Prostate gland (tissue), 2 donors: ENCODE measurements at regions not wholly inside any gene's neighbourhood (a gene's known extent, or its start where the extent isn't known, plus 50 kb on each side); places are given as distances from the start of the nearest gene placed in this dataset.
"Not testable (repeated sequence)": the region's sequence is repeated elsewhere in the genome, so short reads cannot be mapped to it uniquely, and the experiment has no call there.

ENCODE experiments used
- DNase-seq: peaks from one replicate; pipeline ENCODE4 v3.0.0-alpha.2; 2019; ENCODE audit warnings: low spot score
- H3K27ac ChIP-seq, 2 donors: fragments of 200-600 bp; sonication (generic); 2 replicates each; pipeline ENCODE4 v1.5.1; 2017 to 2019
- H3K27me3 ChIP-seq: fragments of 200-600 bp; sonication (generic); replicated peaks from 2 replicates; pipeline ENCODE4 v1.5.1; 2019; ENCODE audit not compliant: insufficient read depth
- H3K36me3 ChIP-seq, 2 donors: fragments of 200-600 bp; sonication (generic); 1 replicate in 1 of 2; 2 replicates in 1 of 2; pipeline versions ENCODE4 v1.5.1 to v1.8.1; 2017 to 2019
- H3K4me1 ChIP-seq: fragments of 200-600 bp; sonication (generic); replicated peaks from 2 replicates; pipeline ENCODE4 v1.5.1; 2019
- H3K4me3 ChIP-seq, 2 donors: fragments of 200-600 bp; sonication (generic); 2 replicates each; pipeline ENCODE4 v1.5.1; 2017 to 2019
- H3K9me3 ChIP-seq: fragments of 200-600 bp; sonication (generic); 2 replicates; pipeline ENCODE4 v1.5.1; 2017
- CTCF ChIP-seq, 4 experiments: fragments of 200-600 bp in 2 of 4; fragments of 450-650 bp in 2 of 4; sonication (generic) in 2 of 4; IDR thresholded peaks; 1 replicate in 3 of 4; 2 replicates in 1 of 4; pipeline ENCODE4 v1.5.1; 2016 to 2019; ENCODE audit warnings: antibody characterized with exemption in 4 of 4, mild to moderate bottlenecking in 2 of 4, moderate library complexity in 2 of 4
- POLR2A ChIP-seq: fragments of 450-650 bp; IDR thresholded peaks from one replicate; pipeline ENCODE4 v1.6.1; 2016; ENCODE audit warnings: antibody characterized with exemption, mild to moderate bottlenecking
- POLR2AphosphoS5 ChIP-seq: sonication (generic); formaldehyde crosslinking; IDR thresholded peaks from one replicate; pipeline ENCODE4 v1.6.1; 2017; ENCODE audit warnings: antibody characterized with exemption
- WGBS: methylation state at CpG from one replicate; pipeline ENCODE4 v1.1.5; 2018; 5-methylcytosine and 5-hydroxymethylcytosine counted together
- intact Hi-C: fragments of 100-400 bp; cut with DNase I; formaldehyde crosslinking; loops from one replicate; pipeline ENCODE4 v1.14.2; 2022

DNA sequence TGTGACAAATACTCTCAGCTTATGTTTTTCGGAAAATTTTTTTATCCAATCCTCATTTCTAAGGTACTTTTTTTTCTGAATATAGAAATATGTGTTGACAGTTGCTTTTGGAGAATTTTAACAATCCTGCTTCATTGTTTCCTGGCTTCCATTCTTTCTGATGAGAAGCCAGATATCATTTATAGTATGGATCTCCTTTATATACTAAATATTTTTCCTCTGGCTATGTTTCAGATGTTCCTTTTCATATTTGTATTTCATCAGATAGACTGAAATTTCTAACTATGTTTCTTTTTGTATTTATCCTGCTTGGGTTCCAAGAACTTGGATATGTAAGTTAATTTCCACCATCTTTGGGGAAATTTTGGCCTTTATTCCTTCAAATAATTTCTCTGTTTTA, 138.9 kb upstream of the CDH11 start:
- H3K9me3 ChIP-seq: no peaks in the 10 kb centered on the region
- H3K36me3 ChIP-seq: no peaks in the 10 kb centered on the region
- H3K27me3 ChIP-seq: no peaks in the 10 kb centered on the region
- 70% methylated on average over 1 of the region's 1 CpG for WGBS
- H3K27ac ChIP-seq: no peak overlapping the region
- intact Hi-C loops: no loop called here
- H3K4me3 ChIP-seq: no peak overlapping the region
- no peak for DNase-seq
- TF ChIP-seq POLR2A (no peak), CTCF (IDR thresholded peaks at IDR 0.05) (no peak), POLR2AphosphoS5 (no peak)
- H3K4me1 ChIP-seq: no peaks in the 10 kb centered on the region

GRCh38 chr16:65254144-65254543, 132.3 kb upstream of the CDH11 start:
- H3K27me3 ChIP-seq: no peaks in the 10 kb centered on the region
- WGBS: 81% methylated on average over 1 of the region's 1 CpG
- no peak for DNase-seq
- H3K9me3 ChIP-seq: no peaks in the 10 kb centered on the region
- H3K27ac ChIP-seq: no peak overlapping the region
- TF ChIP-seq POLR2AphosphoS5 (no peak), POLR2A (no peak), CTCF (IDR thresholded peaks at IDR 0.05) (no peak)
- H3K36me3 ChIP-seq: no peaks in the 10 kb centered on the region
- intact Hi-C loops: no loop called here
- H3K4me3 ChIP-seq: no peak overlapping the region
- no peaks in the 10 kb centered on the region for H3K4me1 ChIP-seq

GRCh38 chr16:65249768-65250167, 127.9 kb upstream of the CDH11 start:
- Histone ChIP-seq H3K9me3 (no peaks in the 10 kb centered on the region), H3K27ac (no peak overlapping the region), H3K4me1 (no peaks in the 10 kb centered on the region), H3K36me3 (no peaks in the 10 kb centered on the region), H3K4me3 (no peak overlapping the region), H3K27me3 (no peaks in the 10 kb centered on the region)
- WGBS: 69% methylated on average over 8 of the region's 8 CpGs
- TF ChIP-seq POLR2AphosphoS5 (no peak), CTCF (IDR thresholded peaks at IDR 0.05) (no peak), POLR2A (no peak)
- DNase-seq: no peak
- intact Hi-C loops: no loop called here

- Histone ChIP-seq H3K36me3 (no peaks in the 10 kb centered on the region), H3K27me3 (no peaks in the 10 kb centered on the region), H3K4me1 (no peaks in the 10 kb centered on the region), H3K4me3 (no peak overlapping the region), H3K27ac (no peak overlapping the region), H3K9me3 (no peaks in the 10 kb centered on the region)
- no peak for DNase-seq
- TF ChIP-seq POLR2A: no peak
- TF ChIP-seq POLR2AphosphoS5: no peak
- no peak for TF ChIP-seq CTCF (IDR thresholded peaks at IDR 0.05)
- intact Hi-C loops: no loop called here
- WGBS: 56% methylated on average over 2 of the region's 2 CpGs
Observed at GRCh38 chr16:65244787-65245186, 122.9 kb upstream of the CDH11 start.

DNA sequence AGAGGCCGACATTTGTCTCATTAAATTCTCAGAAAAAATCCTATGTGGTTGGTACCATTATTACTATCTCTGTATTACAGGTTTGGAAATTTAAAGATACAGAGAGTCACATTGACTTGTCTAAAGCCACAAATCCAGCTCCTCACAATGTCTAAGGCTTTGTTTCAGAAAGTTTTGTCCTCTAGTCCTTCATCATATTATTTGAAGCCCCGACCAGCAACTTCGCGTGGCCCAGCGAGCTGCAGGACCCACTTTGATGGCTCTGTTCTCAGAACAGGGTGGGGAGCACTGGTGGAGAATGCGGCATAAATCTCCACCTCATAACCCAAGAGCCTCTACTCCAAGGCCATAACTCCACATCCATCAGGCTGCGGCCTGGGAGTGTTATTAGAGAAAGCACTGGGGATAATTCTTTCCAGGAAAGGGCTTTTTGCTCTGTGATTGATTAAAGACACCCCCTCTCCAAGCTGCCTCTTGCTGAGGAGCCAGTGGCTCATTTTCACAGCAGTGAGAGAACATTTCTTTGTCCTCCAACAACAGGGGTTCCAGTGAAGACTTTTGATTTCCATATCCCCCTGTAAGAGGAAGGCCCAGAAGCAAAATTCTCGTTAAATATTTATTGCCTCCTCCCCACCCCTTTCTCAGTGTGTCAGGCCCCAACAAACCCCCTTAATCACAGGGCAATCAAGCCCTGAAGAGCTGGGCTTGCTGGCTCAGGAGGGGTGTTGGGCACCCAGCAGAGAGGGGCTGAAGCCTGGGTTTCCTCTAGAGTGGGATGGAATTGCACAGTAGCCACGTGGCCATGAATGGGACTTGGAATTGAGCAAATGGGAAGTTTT, 113.7 kb upstream of the CDH11 start:
- Histone ChIP-seq H3K27ac (no peak overlapping the region), H3K4me1 (no peaks in the 10 kb centered on the region), H3K4me3 (no peak overlapping the region), H3K27me3 (no peaks in the 10 kb centered on the region), H3K36me3 (no peaks in the 10 kb centered on the region), H3K9me3 (no peaks in the 10 kb centered on the region)
- intact Hi-C loops: no loop called here
- DNase-seq: no peak
- WGBS: 80% methylated on average over 9 of the region's 9 CpGs
- TF ChIP-seq CTCF (IDR thresholded peaks at IDR 0.05) (no peak), POLR2A (no peak), POLR2AphosphoS5 (no peak)

DNA sequence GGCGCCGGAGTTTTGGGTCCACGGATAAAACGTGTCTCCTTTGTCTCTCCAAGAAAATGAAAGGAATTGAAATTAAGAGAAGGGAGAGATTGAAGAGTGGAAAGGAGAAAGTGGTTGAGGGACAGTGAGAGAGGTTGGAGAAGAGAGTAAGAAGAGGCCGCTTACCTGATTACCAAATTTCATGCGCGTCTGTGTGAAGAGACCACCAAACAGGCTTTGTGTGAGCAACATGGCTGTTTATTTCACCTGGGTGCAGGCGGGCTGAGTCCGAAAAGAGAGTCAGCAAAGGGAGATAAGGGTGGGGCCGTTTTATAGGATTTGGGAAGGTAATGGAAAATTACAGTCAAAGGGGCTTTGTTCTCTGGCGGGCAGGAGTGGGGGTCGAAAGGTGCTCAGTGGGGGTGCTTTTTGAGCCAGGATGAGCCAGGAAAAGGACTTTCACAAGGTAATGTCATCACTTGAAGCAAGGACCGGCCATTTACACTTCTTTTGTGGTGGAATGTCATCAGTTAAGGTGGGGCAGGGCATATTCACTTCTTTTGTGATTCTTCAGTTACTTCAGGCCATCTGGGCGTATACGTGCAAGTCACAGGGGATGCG, 113.0 kb upstream of the CDH11 start:
- H3K4me1 ChIP-seq, intact Hi-C loops, H3K9me3 ChIP-seq, H3K27me3 ChIP-seq, H3K27ac ChIP-seq, H3K4me3 ChIP-seq, H3K36me3 ChIP-seq, DNase-seq: not testable (repeated sequence)
- 90% methylated on average over 16 of the region's 16 CpGs for WGBS
